Fibroblast of lung (primary cell): ENCODE measurements at regions not wholly inside any gene's neighbourhood (a gene's known extent, or its start where the extent isn't known, plus 50 kb on each side); places are given as distances from the start of the nearest gene placed in this dataset.

Experiments used
- EZH2 ChIP-seq: IDR thresholded peaks from 2 replicates; pipeline ENCODE4 v1.5.1; 2012; ENCODE audit warnings: low read length, control low read depth, mild to moderate bottlenecking; ENCODE audit errors: missing control alignments
- TF ChIP-seq, protein P1 (sequence below), 2 donors: IDR thresholded peaks in 1 of 2; conservative IDR thresholded peaks in 1 of 2; 1 replicate in 1 of 2; 2 replicates in 1 of 2; pipeline ENCODE4 v1.5.1; 2011 to 2012; ENCODE audit warnings: low read length in 2 of 2, control low read depth in 1 of 2, inconsistent platforms in 1 of 2, low read depth in 1 of 2, mild to moderate bottlenecking in 1 of 2

DNA sequence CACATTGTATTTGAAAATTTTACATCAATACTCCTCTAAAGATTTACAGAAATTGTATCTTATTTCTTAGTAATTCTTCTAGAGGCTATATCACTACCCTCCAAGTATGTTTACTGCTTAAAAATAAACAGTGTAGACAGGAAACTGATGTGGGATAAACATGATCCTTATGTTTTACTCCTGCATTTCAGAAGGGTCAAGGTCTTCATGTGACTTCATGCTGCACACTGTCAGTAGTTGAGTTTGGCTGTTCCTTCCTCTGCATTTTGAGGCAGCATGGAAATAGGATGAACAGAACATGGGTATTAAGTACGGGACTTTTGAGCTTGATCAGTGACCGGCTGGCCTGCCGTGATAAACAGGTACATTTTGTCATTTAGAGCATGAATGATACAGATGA lies 179.2 kb upstream of the FERMT1 start:
- TF ChIP-seq, protein P1, sequence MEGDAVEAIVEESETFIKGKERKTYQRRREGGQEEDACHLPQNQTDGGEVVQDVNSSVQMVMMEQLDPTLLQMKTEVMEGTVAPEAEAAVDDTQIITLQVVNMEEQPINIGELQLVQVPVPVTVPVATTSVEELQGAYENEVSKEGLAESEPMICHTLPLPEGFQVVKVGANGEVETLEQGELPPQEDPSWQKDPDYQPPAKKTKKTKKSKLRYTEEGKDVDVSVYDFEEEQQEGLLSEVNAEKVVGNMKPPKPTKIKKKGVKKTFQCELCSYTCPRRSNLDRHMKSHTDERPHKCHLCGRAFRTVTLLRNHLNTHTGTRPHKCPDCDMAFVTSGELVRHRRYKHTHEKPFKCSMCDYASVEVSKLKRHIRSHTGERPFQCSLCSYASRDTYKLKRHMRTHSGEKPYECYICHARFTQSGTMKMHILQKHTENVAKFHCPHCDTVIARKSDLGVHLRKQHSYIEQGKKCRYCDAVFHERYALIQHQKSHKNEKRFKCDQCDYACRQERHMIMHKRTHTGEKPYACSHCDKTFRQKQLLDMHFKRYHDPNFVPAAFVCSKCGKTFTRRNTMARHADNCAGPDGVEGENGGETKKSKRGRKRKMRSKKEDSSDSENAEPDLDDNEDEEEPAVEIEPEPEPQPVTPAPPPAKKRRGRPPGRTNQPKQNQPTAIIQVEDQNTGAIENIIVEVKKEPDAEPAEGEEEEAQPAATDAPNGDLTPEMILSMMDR (conservative IDR thresholded peaks at IDR 0.05 in 1 of 2, IDR thresholded peaks at IDR 0.05 in 1 of 2; ENCODE audit: low read depth in 1 of 2, low read length in 2 of 2), result no peak
- TF ChIP-seq EZH2, result no peak
